Lung (tissue), 11 donors: ENCODE measurements at regions not wholly inside any gene's neighbourhood (a gene's known extent, or its start where the extent isn't known, plus 50 kb on each side); places are given as distances from the start of the nearest gene placed in this dataset.
"Not testable (repeated sequence)": the region's sequence is repeated elsewhere in the genome, so short reads cannot be mapped to it uniquely, and the experiment has no call there.

Experiments
- ATAC-seq: fragments of 200-7000 bp; cut with Tn5 transposase; one replicate; pipeline ENCODE4 v1.9.1; 2020; ENCODE audit warnings: moderate number of reproducible peaks; ENCODE audit not compliant: insufficient read depth, low FRiP score
- DNase-seq, 3 donors: peaks; one replicate each; pipeline ENCODE4 v3.0.0-alpha.2; 2013 to 2017
- H3K27ac ChIP-seq, 2 donors: one replicate each; pipeline ENCODE4 v1.5.1; 2013; ENCODE audit warnings: mild to moderate bottlenecking in 2 of 2, moderate library complexity in 2 of 2, control low read depth in 1 of 2, inconsistent platforms in 1 of 2, low read depth in 1 of 2, low read length in 1 of 2
- H3K27me3 ChIP-seq, 3 donors: one replicate each; pipeline ENCODE4 v1.5.1; 2013; ENCODE audit warnings: low read length in 2 of 3; ENCODE audit not compliant: control insufficient read depth in 3 of 3, insufficient read depth in 3 of 3
- H3K36me3 ChIP-seq, 4 donors: one replicate each; pipeline ENCODE4 v1.5.1; 2013; ENCODE audit warnings: low read length in 4 of 4, mild to moderate bottlenecking in 1 of 4, moderate library complexity in 1 of 4; ENCODE audit not compliant: control insufficient read depth in 4 of 4, insufficient read depth in 4 of 4
- H3K4me1 ChIP-seq, 5 donors: one replicate each; pipeline ENCODE4 v1.5.1; 2013; ENCODE audit warnings: low read length in 5 of 5, mild to moderate bottlenecking in 2 of 5, moderate library complexity in 1 of 5; ENCODE audit not compliant: control insufficient read depth in 5 of 5, insufficient read depth in 5 of 5
- H3K4me3 ChIP-seq: one replicate; pipeline ENCODE4 v1.5.1; 2013; ENCODE audit warnings: mild to moderate bottlenecking, control low read depth, moderate library complexity
- H3K9ac ChIP-seq, 2 donors: one replicate each; pipeline ENCODE4 v1.5.1; 2013; ENCODE audit warnings: low read length in 2 of 2, control low read depth in 1 of 2; ENCODE audit not compliant: insufficient read depth in 1 of 2
- H3K9me3 ChIP-seq, 4 donors: one replicate each; pipeline ENCODE4 v1.5.1; 2013; ENCODE audit warnings: low read length in 3 of 4, mild to moderate bottlenecking in 1 of 4, moderate library complexity in 1 of 4; ENCODE audit not compliant: control insufficient read depth in 4 of 4, insufficient read depth in 3 of 4
- CTCF ChIP-seq: IDR thresholded peaks from 2 replicates; pipeline ENCODE4 v1.5.1; 2012; ENCODE audit warnings: mild to moderate bottlenecking; ENCODE audit errors: control extremely low read depth, extremely low read depth
- WGBS, 2 donors: extraction: QIAGEN DNeasy Blood & Tissue Kit; methylation state at CpG; one replicate each; pipeline ENCODE4 v1.1.7; 2013; 5-methylcytosine and 5-hydroxymethylcytosine counted together
- donor health status: control.
- donor health status: control.
- donor health status: Bipolar disorder and iron deficiency.
- donor health status: healthy.
- donor health status: DM: yes; HTN: yes; CAD: no.

GRCh38 chr20:53819973-53820451, 226.4 kb upstream of the ZNF217 start:
- no peak for DNase-seq
- Histone ChIP-seq H3K4me3 (no peak overlapping the region), H3K27me3 (no peaks in the 10 kb centered on the region), H3K4me1 (peaks cover 0 to 7% (median 0%) of the 10 kb centered on the region in 5 donors), H3K36me3 (no peaks in the 10 kb centered on the region), H3K9me3 (peaks cover 0 to 5% (median 0%) of the 10 kb centered on the region in 4 donors), H3K27ac (no peak overlapping the region), H3K9ac (no peak overlapping the region)
- ATAC-seq: no peak
- no peak for TF ChIP-seq CTCF
- 89 to 94% methylated on average over 7 of the region's 7 CpGs for WGBS, 2 donors

GRCh38 chr20:53818457-53819177, 225.0 kb upstream of the ZNF217 start:
- ATAC-seq (no peak), DNase-seq (no peak)
- TF ChIP-seq CTCF: no peak
- Histone ChIP-seq H3K9me3 (peaks cover 0 to 5% (median 0%) of the 10 kb centered on the region in 4 donors), H3K4me1 (peaks cover 0 to 13% (median 0%) of the 10 kb centered on the region in 5 donors), H3K9ac (no peak overlapping the region), H3K27ac (no peak overlapping the region), H3K36me3 (no peaks in the 10 kb centered on the region), H3K27me3 (no peaks in the 10 kb centered on the region), H3K4me3 (no peak overlapping the region)

GRCh38 chr20:53817513-53817912, 223.9 kb upstream of the ZNF217 start:
- not testable (repeated sequence) for H3K9ac ChIP-seq, H3K4me3 ChIP-seq, H3K36me3 ChIP-seq, H3K27ac ChIP-seq, ATAC-seq, DNase-seq, H3K27me3 ChIP-seq, H3K9me3 ChIP-seq
- 96 to 99% methylated on average over 7 of the region's 7 CpGs for WGBS, 2 donors
- H3K4me1 ChIP-seq: peaks cover 0 to 13% (median 0%) of the 10 kb centered on the region in 5 donors

GRCh38 chr20:53816872-53817398, 223.3 kb upstream of the ZNF217 start:
- H3K27ac ChIP-seq: no peak overlapping the region
- no peaks in the 10 kb centered on the region for H3K36me3 ChIP-seq
- H3K4me3 ChIP-seq: no peak overlapping the region
- DNase-seq: peak in 2 of 3 donors; percentile 26 to 33
- no peaks in the 10 kb centered on the region for H3K27me3 ChIP-seq
- ATAC-seq: no peak
- WGBS, 2 donors: 95% methylated on average over 4 of the region's 4 CpGs
- peaks cover 0 to 13% (median 0%) of the 10 kb centered on the region in 5 donors for H3K4me1 ChIP-seq
- no peak overlapping the region for H3K9ac ChIP-seq
- TF ChIP-seq CTCF: no peak
- H3K9me3 ChIP-seq: peaks cover 0 to 5% (median 0%) of the 10 kb centered on the region in 4 donors
